H7 (cell line): ENCODE measurements at regions not wholly inside any gene's neighbourhood (a gene's known extent, or its start where the extent isn't known, plus 50 kb on each side); places are given as distances from the start of the nearest gene placed in this dataset.
"Not testable (repeated sequence)": the region's sequence is repeated elsewhere in the genome, so short reads cannot be mapped to it uniquely, and the experiment has no call there.

Experiments used
- DNase-seq: peaks from one replicate; pipeline ENCODE4 v3.0.0; 2012
- H3K27me3 ChIP-seq: 2 replicates; pipeline ENCODE4 v1.6.0; 2011; ENCODE audit warnings: mild to moderate bottlenecking, low read length; ENCODE audit not compliant: control insufficient read depth, insufficient read depth
- H3K36me3 ChIP-seq: replicated peaks from 2 replicates; pipeline ENCODE4 v1.5.1; 2011; ENCODE audit warnings: low read length; ENCODE audit not compliant: control insufficient read depth, insufficient read depth
- H3K4me3 ChIP-seq: 2 replicates; pipeline ENCODE4 v1.5.1; 2011; ENCODE audit warnings: low read depth, mild to moderate bottlenecking, control low read depth, low read length, moderate library complexity; ENCODE audit not compliant: insufficient read depth

DNA sequence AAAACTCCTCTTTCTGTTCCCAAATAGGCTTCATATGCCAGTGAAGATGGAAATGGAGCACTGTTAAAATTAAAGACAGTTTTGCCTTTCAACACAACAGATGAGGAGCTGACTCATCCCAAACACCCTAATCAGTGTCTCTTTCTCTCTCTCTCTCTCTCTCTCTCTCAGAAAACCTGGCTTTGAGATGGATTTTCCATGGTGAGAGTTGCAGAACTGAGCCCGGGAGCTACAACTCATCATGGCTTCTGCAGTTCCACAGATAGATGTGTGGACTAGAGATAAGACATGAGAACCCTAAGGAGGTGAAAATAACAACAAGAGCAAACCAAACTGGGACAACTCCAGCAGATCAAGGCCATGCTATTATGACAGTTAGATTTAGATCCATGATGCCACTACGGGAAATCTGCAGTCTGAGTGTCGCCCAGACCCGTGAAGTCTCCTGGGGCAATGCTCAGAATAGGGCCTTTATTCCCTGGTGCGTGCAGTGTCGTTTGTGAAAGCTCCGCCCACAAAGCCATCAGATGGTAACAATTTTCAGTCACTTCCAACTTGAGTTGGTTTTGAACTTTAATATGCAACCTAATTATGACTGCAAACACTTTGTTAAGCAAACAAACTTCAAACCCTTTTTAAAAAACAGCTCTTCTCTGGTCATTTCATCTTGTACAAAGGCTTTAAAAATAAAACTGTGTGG lies 338.2 kb upstream of the PREP start:
- Histone ChIP-seq H3K36me3 (no peaks in the 10 kb centered on the region), H3K4me3 (no peak overlapping the region), H3K27me3 (no peaks in the 10 kb centered on the region)
- no peak for DNase-seq

DNA sequence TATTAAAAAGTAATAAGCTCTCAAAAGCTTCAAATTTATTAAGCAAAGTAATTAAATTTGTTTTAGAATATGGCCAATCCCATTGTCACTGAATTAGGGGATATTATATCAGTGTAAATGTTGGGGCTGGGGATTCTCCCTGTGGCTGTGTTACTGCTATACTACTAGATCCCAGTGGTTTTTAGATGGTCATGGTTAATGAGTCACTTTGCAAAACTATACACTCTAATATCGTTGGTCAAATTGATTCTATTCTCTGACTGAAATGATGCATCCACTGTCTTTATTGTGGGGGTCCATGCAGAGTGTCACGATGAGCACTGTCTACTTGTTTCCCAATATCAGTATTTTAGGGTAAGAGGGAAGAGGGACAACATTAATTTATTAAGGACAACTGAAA lies 336.9 kb upstream of the PREP start:
- Histone ChIP-seq H3K4me3 (no peak overlapping the region), H3K27me3 (no peaks in the 10 kb centered on the region), H3K36me3 (no peaks in the 10 kb centered on the region)
- DNase-seq, result no peak

DNA sequence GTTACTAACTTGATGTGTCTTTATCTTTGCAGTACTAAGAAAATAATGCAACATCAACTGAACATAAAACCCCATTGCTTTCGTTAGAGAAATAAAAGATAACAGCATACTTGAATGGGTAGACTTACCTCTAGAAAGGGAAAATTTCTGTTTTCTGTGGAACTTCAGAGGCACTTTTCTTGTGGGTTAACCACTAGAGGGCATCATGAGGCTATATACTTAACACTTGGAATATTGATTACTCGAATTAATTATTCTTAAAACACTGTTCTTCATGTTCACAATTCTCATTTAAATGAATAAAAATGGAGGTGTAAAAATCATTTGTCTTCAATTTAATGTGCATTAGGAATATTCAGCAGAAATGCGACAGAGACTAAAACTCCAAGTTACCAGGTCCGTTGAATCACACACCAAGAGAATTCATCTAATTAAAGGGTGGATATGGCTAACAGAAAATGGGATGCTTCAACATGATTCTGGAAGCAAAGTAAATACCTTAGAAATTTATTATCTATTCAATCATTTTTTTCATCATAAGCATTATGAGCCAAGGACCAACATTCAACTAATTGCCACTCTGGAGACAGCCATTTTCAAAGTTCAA lies 330.8 kb upstream of the PREP start:
- H3K4me3 ChIP-seq, result no peak overlapping the region
- H3K27me3 ChIP-seq, result no peaks in the 10 kb centered on the region
- no peak for DNase-seq
- no peaks in the 10 kb centered on the region for H3K36me3 ChIP-seq

DNA sequence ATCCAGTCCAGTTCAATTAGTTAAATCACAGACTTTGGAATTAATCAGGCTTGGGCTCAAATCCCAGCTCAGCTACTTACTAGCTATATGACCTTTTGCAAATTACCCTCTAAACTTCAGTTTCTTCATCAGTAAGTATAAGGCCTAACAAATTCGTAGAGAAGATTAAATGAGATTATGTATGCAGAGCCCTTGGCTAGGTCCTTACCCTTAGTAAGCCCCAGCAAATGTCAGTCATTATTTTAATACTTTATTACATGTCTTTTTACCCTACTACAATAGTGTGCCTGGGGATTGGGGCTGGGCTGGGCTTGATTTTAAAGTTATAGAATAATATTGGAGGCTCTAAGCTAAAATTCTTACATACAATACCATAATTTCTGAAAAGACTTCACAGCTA lies 326.1 kb upstream of the PREP start:
- H3K36me3 ChIP-seq, result no peaks in the 10 kb centered on the region
- H3K27me3 ChIP-seq, result no peaks in the 10 kb centered on the region
- no peak overlapping the region for H3K4me3 ChIP-seq
- DNase-seq, result no peak

DNA sequence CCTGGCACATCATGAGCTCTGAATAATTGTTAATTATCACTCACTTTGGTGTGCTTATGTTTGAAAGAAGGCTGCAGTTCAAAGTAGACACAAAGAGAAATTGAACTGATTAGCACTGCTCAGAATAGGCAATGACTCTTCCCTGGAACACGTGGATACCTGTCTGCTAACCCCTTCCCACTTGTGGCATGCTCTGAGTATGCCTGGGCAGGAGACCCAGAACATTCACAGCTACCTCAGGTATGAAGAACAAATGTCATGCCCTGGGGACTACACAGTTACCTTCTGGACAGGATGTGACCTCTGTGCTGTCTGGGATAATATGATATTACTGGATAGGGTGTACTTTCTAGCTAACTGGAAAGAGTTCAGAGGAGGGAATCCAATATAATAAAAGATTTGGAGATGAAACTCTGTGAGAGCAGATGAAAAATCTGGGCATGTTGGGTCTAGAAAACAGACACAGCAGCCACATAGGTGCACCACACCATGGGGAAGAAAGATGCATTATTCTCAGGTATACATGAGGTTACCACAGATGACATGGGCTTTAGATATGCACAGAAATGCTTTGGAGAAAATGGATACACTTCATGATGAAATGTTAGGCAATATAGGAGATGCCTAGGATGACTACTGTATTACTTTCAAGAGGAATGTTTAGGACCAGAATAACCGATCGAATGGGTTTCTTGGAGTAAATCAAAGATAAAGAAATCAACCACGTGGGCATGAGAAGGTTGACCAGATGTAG lies 324.2 kb upstream of the PREP start:
- DNase-seq, result no peak
- no peak overlapping the region for H3K4me3 ChIP-seq
- no peaks in the 10 kb centered on the region for H3K27me3 ChIP-seq
- no peaks in the 10 kb centered on the region for H3K36me3 ChIP-seq

DNA sequence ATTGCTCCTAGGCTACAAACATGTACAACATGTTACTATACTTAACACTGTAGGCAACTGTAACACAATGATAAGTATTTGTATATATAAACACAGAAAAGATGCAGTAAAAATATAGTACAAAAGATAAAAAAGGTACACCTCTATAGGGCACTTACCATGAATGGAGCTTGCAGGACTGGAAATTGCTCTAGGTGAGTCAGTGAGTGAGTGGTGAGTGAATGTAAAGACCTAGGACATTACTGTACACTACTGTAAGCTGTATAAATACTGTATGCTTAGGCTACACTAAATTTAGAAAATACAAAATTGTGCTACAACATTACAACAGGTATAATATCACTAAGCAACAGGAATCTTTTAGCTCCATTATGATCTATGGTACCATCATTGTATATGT lies 312.0 kb upstream of the PREP start:
- no peaks in the 10 kb centered on the region for H3K36me3 ChIP-seq
- DNase-seq, result no peak
- H3K27me3 ChIP-seq, result no peaks in the 10 kb centered on the region
- no peak overlapping the region for H3K4me3 ChIP-seq

DNA sequence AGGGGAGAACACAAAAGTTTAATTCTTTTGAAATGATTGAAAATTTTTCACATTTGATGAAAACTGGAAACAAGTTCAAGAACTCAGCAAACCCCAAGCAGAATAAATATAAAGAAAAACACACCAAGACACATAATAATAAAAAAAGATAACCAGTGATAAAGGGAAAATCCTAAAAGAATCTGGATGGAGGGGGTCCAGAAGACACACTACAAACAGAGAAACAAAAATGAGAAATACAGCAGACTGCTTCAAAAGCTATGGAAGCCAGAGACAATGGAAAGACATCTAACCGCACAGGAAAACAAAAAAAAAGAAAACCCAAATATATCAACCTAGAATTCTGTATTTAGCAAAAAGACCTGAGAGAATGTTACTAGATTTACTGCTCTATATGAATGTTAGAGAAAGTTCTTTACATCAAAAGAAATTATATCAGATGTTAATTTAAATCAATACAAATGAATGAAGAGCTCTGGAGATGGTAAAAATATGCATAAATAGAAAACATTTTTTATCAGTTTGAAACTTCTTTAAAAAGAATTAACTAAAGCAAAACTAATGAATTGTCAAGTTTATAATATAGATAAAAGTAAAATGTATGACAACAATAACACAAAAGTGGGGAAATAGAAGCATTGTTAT lies 310.7 kb upstream of the PREP start:
- H3K36me3 ChIP-seq, result no peaks in the 10 kb centered on the region
- DNase-seq, result no peak
- H3K27me3 ChIP-seq, result no peaks in the 10 kb centered on the region
- H3K4me3 ChIP-seq, result no peak overlapping the region

DNA sequence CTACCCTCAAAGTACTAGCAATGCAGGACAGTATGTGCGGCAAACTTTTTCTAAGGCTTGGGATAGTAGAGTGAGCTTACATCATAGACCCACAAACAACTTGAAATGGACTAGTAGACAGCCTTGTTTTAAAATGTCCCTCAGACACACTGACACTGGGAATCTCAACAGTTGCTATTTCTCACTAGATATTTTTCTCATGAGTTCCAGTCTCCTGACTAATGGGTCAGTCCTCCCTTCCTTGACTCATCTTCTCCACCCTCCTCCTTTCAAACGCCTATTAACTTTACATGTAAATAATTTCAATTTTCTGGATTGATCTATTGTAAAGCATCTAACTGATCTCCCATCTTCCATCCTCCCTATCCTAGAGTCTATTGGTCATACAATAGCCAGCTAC lies 308.3 kb upstream of the PREP start:
- no peaks in the 10 kb centered on the region for H3K36me3 ChIP-seq
- no peak for DNase-seq
- H3K27me3 ChIP-seq, result no peaks in the 10 kb centered on the region
- no peak overlapping the region for H3K4me3 ChIP-seq

DNA sequence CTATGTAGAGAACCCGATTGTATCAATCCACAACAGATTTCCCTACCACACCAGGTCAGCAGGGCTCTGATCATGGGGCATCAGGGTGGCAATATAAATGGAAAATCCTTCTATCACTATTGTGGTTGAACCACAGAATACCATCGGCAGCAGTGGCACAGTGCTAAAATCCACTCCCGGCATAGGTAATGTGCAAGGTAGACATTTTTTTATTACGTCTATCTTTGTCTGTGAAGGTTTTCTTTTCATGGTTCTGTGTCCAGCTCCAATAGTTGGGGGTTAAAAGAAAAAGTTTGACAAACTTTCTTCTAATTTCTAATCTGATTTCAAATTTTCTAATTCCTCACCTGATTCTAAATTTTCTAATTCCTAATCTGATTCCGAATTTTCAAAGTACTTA lies 302.7 kb upstream of the PREP start:
- no peaks in the 10 kb centered on the region for H3K36me3 ChIP-seq
- H3K4me3 ChIP-seq, result no peak overlapping the region
- DNase-seq, result no peak
- H3K27me3 ChIP-seq, result no peaks in the 10 kb centered on the region

DNA sequence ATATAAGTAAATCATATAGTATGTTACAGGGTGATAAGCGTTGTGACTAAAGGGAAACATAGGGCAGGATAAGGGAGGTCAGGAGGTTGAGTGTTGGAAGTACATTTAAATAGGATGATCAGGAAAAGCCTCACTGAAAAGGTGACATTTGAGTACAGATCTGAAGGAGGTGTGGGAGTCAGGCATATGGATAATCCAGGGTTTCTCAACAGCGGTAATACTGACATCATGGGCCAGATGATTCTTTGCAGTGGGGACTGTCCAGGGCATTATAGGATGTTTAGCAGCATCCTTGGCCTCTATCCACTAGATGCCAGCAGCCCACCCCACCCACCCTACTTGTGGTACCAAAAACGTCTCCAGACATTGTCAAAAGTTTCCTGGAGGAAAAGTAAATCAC lies 292.6 kb upstream of the PREP start:
- Histone ChIP-seq H3K4me3 (no peak overlapping the region), H3K27me3 (no peaks in the 10 kb centered on the region), H3K36me3 (no peaks in the 10 kb centered on the region)
- no peak for DNase-seq

DNA sequence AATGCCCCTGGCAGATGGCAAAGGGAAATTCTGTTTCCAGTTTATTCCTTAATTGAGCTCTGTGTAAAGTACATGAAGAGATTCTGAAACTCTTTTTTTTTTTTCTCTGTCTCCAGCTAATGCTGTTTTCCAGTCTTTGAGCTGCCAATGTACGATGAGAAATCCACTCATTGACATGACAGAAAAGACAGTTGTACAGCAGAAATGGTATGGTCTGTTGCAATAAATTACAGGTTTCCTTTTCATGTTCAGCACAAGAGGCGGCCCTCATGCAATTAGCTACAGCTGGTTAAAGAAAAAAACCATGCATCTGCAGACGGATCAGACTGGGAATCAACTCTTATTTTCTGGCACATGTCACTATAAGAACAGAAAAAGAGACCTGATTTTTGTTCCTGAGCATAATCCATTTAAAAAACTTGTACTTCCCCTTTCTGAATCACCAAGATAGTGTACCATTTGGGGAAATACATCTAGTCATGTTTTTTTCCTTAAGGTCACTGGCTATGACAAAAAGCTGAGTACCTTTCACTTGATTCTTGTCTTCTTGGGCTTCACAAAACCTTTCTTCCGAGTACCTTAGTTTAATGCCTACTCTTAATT lies 289.8 kb upstream of the PREP start:
- Histone ChIP-seq H3K36me3 (no peaks in the 10 kb centered on the region), H3K27me3 (no peaks in the 10 kb centered on the region), H3K4me3 (no peak overlapping the region)
- no peak for DNase-seq

DNA sequence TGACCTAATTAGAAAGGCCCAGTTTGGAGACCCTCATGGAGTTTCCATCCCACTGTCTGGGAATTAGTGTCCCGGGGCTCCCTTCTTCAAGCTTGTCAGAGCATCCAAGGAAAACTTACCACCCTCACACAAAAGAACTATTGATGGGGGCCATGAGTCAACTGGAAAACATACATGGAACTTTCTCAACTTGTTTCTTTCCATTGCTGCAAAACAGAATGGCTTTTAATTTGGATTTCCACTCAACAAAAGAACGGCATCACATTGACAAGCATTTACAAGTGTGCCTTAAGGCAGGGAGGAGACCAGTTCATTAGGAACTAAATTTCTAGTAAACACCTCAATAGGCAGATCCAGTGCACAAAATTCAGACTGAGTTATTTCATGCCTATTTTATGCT lies 289.1 kb upstream of the PREP start:
- Histone ChIP-seq H3K27me3 (no peaks in the 10 kb centered on the region), H3K36me3 (no peaks in the 10 kb centered on the region), H3K4me3 (no peak overlapping the region)
- no peak for DNase-seq

DNA sequence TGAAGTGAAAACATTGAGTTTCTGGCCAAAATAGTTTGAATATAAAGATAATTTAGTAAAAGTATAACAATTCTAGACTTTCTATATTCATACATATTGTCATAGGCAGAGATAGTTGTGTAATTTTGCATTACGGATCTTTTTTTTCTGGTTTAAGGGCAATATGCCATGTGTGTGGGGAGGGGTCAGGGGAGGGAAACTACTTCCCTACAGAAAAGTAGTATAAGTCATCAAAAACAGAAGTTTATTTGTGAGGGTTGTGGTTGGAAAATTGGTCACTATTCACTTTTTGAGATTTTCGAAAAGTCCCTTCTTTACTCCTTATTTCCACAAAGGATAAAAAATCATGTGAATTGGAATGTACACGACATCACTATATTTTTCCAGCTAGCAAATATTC lies 288.2 kb upstream of the PREP start:
- DNase-seq, result no peak
- Histone ChIP-seq H3K36me3 (no peaks in the 10 kb centered on the region), H3K4me3 (no peak overlapping the region), H3K27me3 (no peaks in the 10 kb centered on the region)

DNA sequence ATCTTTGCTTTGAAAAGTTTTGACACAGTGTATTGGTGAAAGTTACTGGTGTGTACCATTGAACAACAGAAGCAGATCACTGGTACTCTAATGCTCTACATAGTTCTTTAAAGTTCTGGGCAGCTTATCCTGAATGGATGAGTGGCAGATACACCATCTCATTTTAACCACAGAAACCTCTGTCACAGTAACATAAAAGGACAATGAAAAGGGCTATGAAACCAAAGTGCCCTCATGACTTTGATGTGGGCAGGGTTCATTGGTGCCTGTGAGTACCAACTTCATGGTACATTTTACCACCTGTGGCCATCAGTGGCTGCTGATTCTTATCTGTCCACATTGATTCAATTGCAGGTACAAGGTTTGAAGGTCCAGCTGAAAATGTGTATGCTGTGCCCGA lies 285.7 kb upstream of the PREP start:
- no peaks in the 10 kb centered on the region for H3K27me3 ChIP-seq
- no peak for DNase-seq
- H3K4me3 ChIP-seq, result no peak overlapping the region
- H3K36me3 ChIP-seq, result no peaks in the 10 kb centered on the region

DNA sequence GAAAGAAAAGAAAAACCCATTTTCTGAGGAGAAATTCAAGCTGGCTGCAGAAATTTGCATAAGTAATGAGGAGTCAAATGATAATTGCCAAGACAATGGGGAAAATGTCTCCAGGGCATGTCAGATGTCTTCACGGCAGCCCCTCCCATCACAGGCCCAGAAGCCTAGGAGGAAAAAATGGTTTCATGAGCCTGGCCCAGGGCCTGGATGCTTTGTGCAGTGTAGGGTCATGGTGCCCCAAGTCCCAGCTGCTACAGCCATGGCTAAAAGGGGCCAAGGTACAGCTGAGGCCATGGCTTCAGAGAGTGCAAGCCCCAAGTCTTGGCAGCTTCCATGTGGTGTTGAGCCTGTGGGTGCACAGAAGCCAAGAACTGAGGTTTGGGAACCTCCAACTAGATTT lies 283.9 kb upstream of the PREP start:
- not testable (repeated sequence) for H3K36me3 ChIP-seq, H3K27me3 ChIP-seq, DNase-seq, H3K4me3 ChIP-seq
